ENCODE measurements at regions not wholly inside any gene's neighbourhood (a gene's known extent, or its start where the extent isn't known, plus 50 kb on each side); places are given as distances from the start of the nearest gene placed in this dataset.

GRCh38 chr11:98227278-98227677, 793.5 kb upstream of the CNTN5 start:
- intact Hi-C loops (cut with micrococcal nuclease) (no loop called here), dilution Hi-C loops (cut with MboI; ENCODE audit: extremely low pct_ligation_motif_present, low sequenced_read_pairs) (no loop called here)
- no peaks in the 10 kb centered on the region for H3K9me1 ChIP-seq (replicated peaks; ENCODE audit: control insufficient read depth, extremely low read depth, insufficient read depth, low read length)
- DNase-seq (ENCODE audit: low read depth, low spot score) (no peak), FAIRE-seq (no peak)
- H3K79me2 ChIP-seq (ENCODE audit: control insufficient read depth, insufficient read depth, low read length): no peaks in the 10 kb centered on the region
- no peak overlapping the region for H2AFZ ChIP-seq (ENCODE audit: low read depth, low read length)
- no peaks in the 10 kb centered on the region for H3K36me3 ChIP-seq (ENCODE audit: control insufficient read depth in 2 of 2, extremely low read depth in 1 of 2, insufficient read depth in 2 of 2, low read length in 2 of 2)
- H3K27me3 ChIP-seq (ENCODE audit: control insufficient read depth in 2 of 2, insufficient read depth in 2 of 2, low read length in 2 of 2): no peaks in the 10 kb centered on the region
- BruUV-seq (replicated peaks): no TSS peak
- no peaks in the 10 kb centered on the region for H3K4me1 ChIP-seq (ENCODE audit: control insufficient read depth, extremely low read depth, insufficient read depth, low read length)
- TF ChIP-seq POLR2A (IDR thresholded peaks at IDR 0.05; ENCODE audit: low read depth, low read length) (no peak), MYC (IDR thresholded peaks at IDR 0.05; ENCODE audit: low read depth, low read length) (no peak), CTCF (IDR thresholded peaks at IDR 0.05; ENCODE audit: extremely low read depth in 1 of 2, insufficient read depth in 1 of 2, low read depth in 1 of 2, low read length in 2 of 2) (no peak), EZH2 (IDR thresholded peaks at IDR 0.05; ENCODE audit: borderline replicate concordance, low read depth, low read length, severe bottlenecking) (no peak), GATA2 (IDR thresholded peaks at IDR 0.05; ENCODE audit: insufficient read depth, insufficient read length, low read depth, low read length) (no peak), JUN (IDR thresholded peaks at IDR 0.05; ENCODE audit: borderline replicate concordance, insufficient read depth, insufficient read length, low read depth) (no peak), POLR2AphosphoS5 (IDR thresholded peaks at IDR 0.05; ENCODE audit: insufficient read depth, low read depth, low read length) (no peak), FOS (IDR thresholded peaks at IDR 0.05; ENCODE audit: borderline replicate concordance, insufficient read depth, low read length) (no peak)
- TF ChIP-seq, protein P1, sequence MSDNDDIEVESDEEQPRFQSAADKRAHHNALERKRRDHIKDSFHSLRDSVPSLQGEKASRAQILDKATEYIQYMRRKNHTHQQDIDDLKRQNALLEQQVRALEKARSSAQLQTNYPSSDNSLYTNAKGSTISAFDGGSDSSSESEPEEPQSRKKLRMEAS (IDR thresholded peaks at IDR 0.05; ENCODE audit: insufficient read depth, insufficient read length): no peak
- no peak overlapping the region for H3K9ac ChIP-seq (replicated peaks; ENCODE audit: extremely low read depth, insufficient read depth, low read length)
- H3K4me2 ChIP-seq (ENCODE audit: insufficient read depth, low read length): no peak overlapping the region
- CTCF ChIA-PET: no interaction called here
- H3K27ac ChIP-seq (ENCODE audit: insufficient read depth, low read depth, low read length): no peak overlapping the region
- POLR2A ChIA-PET: no interaction called here
- no peaks in the 10 kb centered on the region for H3K9me3 ChIP-seq (replicated peaks; ENCODE audit: control insufficient read depth, insufficient read depth, low read length)
- H3K4me3 ChIP-seq (replicated peaks in 1 of 3; ENCODE audit: insufficient read depth in 1 of 3, low read depth in 1 of 3, low read length in 3 of 3): no peak overlapping the region
- no peaks in the 10 kb centered on the region for H4K20me1 ChIP-seq (replicated peaks; ENCODE audit: control insufficient read depth, extremely low read depth, insufficient read depth, low read length)

Data from endothelial cell of umbilical vein (primary cell).